ES-I3 (cell line): ENCODE measurements at regions not wholly inside any gene's neighbourhood (a gene's known extent, or its start where the extent isn't known, plus 50 kb on each side); places are given as distances from the start of the nearest gene placed in this dataset.

ENCODE experiments used
- H3K36me3 ChIP-seq: 2 replicates; pipeline ENCODE4 v1.6.1; 2013; ENCODE audit warnings: mild to moderate bottlenecking, low read length, control low read depth, moderate library complexity; ENCODE audit not compliant: insufficient read depth
- H3K4me1 ChIP-seq: 2 replicates; pipeline ENCODE4 v1.6.1; 2013; ENCODE audit warnings: mild to moderate bottlenecking, control low read depth, low read length; ENCODE audit not compliant: insufficient read depth
- H3K9ac ChIP-seq: 2 replicates; pipeline ENCODE4 v1.6.1; 2013; ENCODE audit warnings: low read depth, mild to moderate bottlenecking, low read length, moderate library complexity
- H3K9me3 ChIP-seq: 2 replicates; pipeline ENCODE4 v1.6.1; 2013; ENCODE audit warnings: mild to moderate bottlenecking, low read length, moderate library complexity; ENCODE audit not compliant: control insufficient read depth, insufficient read depth

DNA sequence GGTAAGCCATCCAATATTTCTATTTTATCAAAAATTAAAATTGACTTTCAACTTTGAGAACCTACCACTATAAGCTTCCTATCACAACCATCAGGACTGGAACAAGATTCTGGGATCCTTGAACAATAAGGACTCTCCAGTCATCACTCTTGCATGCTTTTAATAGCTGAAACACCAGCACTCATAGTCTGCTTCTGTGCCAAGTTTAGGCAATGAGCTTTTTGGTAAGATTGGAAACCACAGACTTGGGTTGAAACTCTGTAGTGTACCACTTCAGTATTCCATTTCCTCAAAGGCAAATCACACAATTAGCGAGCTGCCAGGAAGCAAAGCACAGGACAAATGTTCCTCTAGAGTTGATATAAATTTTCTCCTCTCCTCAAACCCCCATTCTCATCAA is 1065.8 kb upstream of the SLC39A10 start:
- no peak overlapping the region for H3K9ac ChIP-seq
- H3K4me1 ChIP-seq: no peaks in the 10 kb centered on the region
- H3K9me3 ChIP-seq: no peaks in the 10 kb centered on the region
- no peaks in the 10 kb centered on the region for H3K36me3 ChIP-seq

GRCh38 chr2:194587739-194588270 is 1069.2 kb upstream of the SLC39A10 start:
- H3K36me3 ChIP-seq: no peaks in the 10 kb centered on the region
- no peak overlapping the region for H3K9ac ChIP-seq
- no peaks in the 10 kb centered on the region for H3K4me1 ChIP-seq
- H3K9me3 ChIP-seq: no peaks in the 10 kb centered on the region

DNA sequence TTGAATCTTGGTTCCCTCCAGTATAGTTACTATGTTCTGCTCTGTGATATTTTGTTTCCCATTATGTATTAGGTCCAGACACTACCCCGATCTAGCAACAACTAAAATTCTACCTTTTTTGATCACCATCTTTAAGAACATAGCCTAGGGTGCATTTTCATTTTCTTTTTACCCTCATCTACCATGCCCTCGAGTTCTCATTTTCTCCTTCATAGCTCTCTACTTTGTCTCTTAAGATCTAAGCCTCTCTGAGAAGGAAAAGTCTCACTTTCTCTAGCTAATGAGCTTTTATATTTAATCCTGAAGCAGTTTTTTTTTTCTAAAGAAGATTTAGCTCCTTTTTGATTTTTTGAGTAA is 1089.4 kb upstream of the SLC39A10 start:
- H3K9ac ChIP-seq: no peak overlapping the region
- no peaks in the 10 kb centered on the region for H3K4me1 ChIP-seq
- no peaks in the 10 kb centered on the region for H3K36me3 ChIP-seq
- no peaks in the 10 kb centered on the region for H3K9me3 ChIP-seq

DNA sequence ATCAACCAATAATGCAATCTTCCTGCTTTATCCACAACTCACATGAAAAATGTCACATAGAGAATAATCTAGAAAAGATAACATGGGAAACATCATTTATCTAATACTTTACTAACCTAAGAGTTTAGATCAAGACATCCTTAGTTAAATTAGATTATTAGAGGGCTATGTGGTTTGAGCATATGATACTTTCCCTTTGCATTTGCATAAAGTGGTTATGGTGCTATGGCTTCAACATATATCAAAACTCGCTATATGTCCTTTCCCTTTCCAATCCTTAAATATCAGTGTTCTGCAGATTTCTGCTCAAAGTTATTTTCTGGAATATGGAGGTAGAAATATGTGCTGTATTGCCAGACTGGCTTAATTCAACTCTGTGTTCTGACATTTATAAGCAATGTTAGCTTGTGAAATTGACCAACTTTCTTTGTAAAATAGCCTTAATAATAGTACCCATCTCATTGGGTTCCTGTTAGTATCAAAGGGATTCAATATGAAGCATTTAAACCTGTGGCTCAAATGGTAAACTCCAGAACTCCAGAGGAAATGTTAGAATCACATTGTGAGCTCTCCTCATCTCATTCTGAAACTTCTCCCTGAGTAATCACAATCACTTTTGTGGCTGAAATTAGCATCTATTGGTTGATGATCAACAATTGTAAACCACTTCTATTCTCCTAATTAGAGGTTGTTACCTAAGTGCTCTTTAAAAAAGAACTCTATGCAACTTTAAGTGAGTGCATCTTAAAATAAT is 1089.9 kb upstream of the SLC39A10 start:
- Histone ChIP-seq H3K9ac (no peak overlapping the region), H3K9me3 (no peaks in the 10 kb centered on the region), H3K4me1 (no peaks in the 10 kb centered on the region), H3K36me3 (no peaks in the 10 kb centered on the region)

DNA sequence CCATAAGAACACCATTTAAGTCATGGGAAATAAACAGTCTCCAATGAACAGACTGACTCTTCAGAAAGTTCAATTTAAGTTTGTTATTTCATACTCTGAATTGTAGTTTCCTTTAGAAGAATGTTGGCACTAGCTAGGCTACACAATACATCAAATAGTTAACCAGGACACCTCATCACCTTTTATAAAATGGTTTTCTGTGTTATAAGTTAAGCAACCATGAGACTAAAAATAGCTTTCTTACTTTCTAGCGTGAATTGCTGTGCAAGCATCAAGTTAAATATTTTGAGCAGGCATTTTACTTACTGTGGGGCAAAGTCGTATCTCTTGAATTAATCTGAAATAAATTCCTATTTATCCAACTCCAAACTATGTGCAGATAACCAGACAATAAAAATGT is 1092.6 kb upstream of the SLC39A10 start:
- no peaks in the 10 kb centered on the region for H3K36me3 ChIP-seq
- no peaks in the 10 kb centered on the region for H3K4me1 ChIP-seq
- H3K9me3 ChIP-seq: no peaks in the 10 kb centered on the region; the same call in none of the 2 replicates
- H3K9ac ChIP-seq: no peak overlapping the region

GRCh38 chr2:194562329-194562728 is 1094.7 kb upstream of the SLC39A10 start:
- no peaks in the 10 kb centered on the region for H3K4me1 ChIP-seq
- no peaks in the 10 kb centered on the region for H3K36me3 ChIP-seq
- no peaks in the 10 kb centered on the region; the same call in none of the 2 replicates for H3K9me3 ChIP-seq
- no peak overlapping the region for H3K9ac ChIP-seq

GRCh38 chr2:194559964-194560363 is 1097.1 kb upstream of the SLC39A10 start:
- H3K9ac ChIP-seq: no peak overlapping the region
- no peaks in the 10 kb centered on the region for H3K4me1 ChIP-seq
- no peaks in the 10 kb centered on the region; the same call in none of the 2 replicates for H3K9me3 ChIP-seq
- H3K36me3 ChIP-seq: no peaks in the 10 kb centered on the region

DNA sequence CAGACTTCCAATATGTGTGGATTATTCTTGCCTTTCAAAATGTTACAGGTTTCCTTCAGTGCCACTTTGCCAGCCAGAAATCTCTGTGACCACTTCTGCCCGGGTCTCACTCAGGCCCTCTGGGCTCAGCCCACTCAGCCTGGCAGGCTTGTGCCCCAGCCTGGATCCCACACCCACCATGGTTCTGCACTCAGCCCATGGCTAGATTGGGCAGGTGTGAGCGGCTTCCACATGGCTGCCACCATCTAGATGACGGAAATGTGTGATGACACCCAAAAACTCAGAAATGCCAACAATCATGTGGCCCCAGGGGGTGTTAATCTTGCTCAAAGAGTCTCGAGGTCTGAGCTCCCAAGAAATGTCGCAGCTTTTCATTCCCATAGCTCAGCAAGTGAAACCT is 1097.5 kb upstream of the SLC39A10 start:
- no peaks in the 10 kb centered on the region for H3K36me3 ChIP-seq
- H3K9me3 ChIP-seq: no peaks in the 10 kb centered on the region; the same call in none of the 2 replicates
- H3K9ac ChIP-seq: no peak overlapping the region
- H3K4me1 ChIP-seq: no peaks in the 10 kb centered on the region

GRCh38 chr2:194557993-194558392 is 1099.0 kb upstream of the SLC39A10 start:
- Histone ChIP-seq H3K9ac (no peak overlapping the region), H3K4me1 (no peaks in the 10 kb centered on the region), H3K9me3 (no peaks in the 10 kb centered on the region; the same call in none of the 2 replicates), H3K36me3 (no peaks in the 10 kb centered on the region)

- Histone ChIP-seq H3K9me3 (no peaks in the 10 kb centered on the region; the same call in none of the 2 replicates), H3K4me1 (no peaks in the 10 kb centered on the region), H3K36me3 (no peaks in the 10 kb centered on the region), H3K9ac (no peak overlapping the region)
Observed at GRCh38 chr2:194556629-194557028, 1100.4 kb upstream of the SLC39A10 start.

DNA sequence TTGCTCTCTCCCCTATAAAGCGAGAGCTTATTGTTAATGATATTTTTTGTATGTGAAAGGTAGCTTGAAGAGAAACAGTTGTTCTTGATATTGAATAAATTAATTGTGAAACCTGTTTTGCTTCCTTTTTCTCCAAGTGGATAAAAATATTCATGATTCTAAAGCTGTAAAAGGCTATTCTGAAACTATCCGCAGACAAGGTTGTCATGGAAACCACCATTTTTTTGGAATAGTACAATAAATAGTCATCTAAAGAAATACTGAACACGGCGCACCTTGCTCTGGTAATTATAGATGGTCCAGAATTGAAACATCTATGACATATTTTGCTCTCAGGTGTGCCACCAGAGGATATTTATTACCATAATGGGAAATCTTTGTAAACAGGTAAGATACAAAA is 1103.0 kb upstream of the SLC39A10 start:
- no peaks in the 10 kb centered on the region for H3K9me3 ChIP-seq

DNA sequence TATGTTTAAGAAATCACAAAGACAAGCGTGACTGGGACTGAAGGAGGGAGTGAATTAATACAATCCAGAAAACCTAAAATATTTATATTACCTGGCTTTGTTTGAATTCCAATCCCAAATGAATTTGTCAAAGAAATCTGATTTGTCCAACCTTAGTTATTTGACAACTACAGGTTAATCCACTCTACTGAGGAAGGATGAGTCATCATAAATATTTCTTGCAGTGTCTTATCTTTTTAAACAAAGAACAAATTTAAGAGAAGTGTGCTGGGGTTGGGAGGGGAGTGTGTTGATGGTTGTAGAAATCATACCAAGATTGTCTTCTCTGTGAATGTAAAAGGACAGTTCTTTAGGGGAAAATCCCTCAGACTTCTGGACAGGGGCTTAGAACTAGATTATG is 1106.3 kb upstream of the SLC39A10 start:
- H3K4me1 ChIP-seq: no peaks in the 10 kb centered on the region
- no peak overlapping the region for H3K9ac ChIP-seq
- H3K36me3 ChIP-seq: no peaks in the 10 kb centered on the region
- H3K9me3 ChIP-seq: no peaks in the 10 kb centered on the region

More for the DNA sequence above, 1103.0 kb upstream of the SLC39A10 start:
- Histone ChIP-seq H3K36me3 (no peaks in the 10 kb centered on the region), H3K4me1 (no peaks in the 10 kb centered on the region), H3K9ac (no peak overlapping the region)

- Histone ChIP-seq H3K9ac (no peak overlapping the region), H3K9me3 (no peaks in the 10 kb centered on the region), H3K36me3 (no peaks in the 10 kb centered on the region), H3K4me1 (no peaks in the 10 kb centered on the region)
Observed at GRCh38 chr2:194549387-194549786, 1107.6 kb upstream of the SLC39A10 start.

DNA sequence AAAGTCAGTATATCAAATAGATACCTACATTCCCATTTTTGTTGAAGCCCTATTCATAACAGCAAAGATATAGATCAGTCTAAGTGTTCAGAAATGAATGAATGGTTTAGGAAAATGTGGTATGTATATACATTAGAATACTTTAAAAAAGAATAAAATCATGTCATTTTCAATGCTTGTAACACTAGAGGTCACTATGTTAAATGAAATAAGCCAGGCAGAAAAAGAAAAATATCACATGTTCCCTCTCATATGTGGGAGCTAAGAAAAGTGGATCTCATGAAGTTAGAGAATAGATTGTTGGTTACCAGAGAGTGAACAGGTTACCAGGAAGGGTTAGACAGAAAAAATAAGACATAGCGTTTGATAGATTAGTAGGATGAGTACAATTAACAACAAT is 1111.0 kb upstream of the SLC39A10 start:
- H3K4me1 ChIP-seq: no peaks in the 10 kb centered on the region
- H3K9ac ChIP-seq: no peak overlapping the region
- no peaks in the 10 kb centered on the region for H3K9me3 ChIP-seq
- H3K36me3 ChIP-seq: no peaks in the 10 kb centered on the region

GRCh38 chr2:194539425-194539824 is 1117.6 kb upstream of the SLC39A10 start:
- Histone ChIP-seq H3K4me1 (no peaks in the 10 kb centered on the region; the same call in 1 of the 2 replicates), H3K36me3 (no peaks in the 10 kb centered on the region), H3K9me3 (no peaks in the 10 kb centered on the region), H3K9ac (no peak overlapping the region)
